SJCRH30 (cell line): ENCODE measurements at regions not wholly inside any gene's neighbourhood (a gene's known extent, or its start where the extent isn't known, plus 50 kb on each side); places are given as distances from the start of the nearest gene placed in this dataset.
"Not testable (repeated sequence)": the region's sequence is repeated elsewhere in the genome, so short reads cannot be mapped to it uniquely, and the experiment has no call there.

Experiments
- DNase-seq, 2 experiments: peaks; one replicate each; pipeline ENCODE4 v3.0.0-alpha.2; 2015 to 2020
- H3K27ac ChIP-seq: fragments of 250-450 bp; sonication (Bioruptor Pico); 2 replicates; pipeline ENCODE4 v1.5.1; 2020; ENCODE audit warnings: mild to moderate bottlenecking, moderate library complexity
- H3K27me3 ChIP-seq: fragments of 250-450 bp; sonication (Bioruptor Pico); 2 replicates; pipeline ENCODE4 v1.5.1; 2020; ENCODE audit warnings: mild to moderate bottlenecking, moderate library complexity
- H3K36me3 ChIP-seq: fragments of 250-450 bp; sonication (Bioruptor Pico); 2 replicates; pipeline ENCODE4 v1.5.1; 2020; ENCODE audit warnings: mild to moderate bottlenecking, moderate library complexity
- H3K4me1 ChIP-seq: fragments of 250-450 bp; sonication (Bioruptor Pico); 2 replicates; pipeline ENCODE4 v1.5.1; 2020; ENCODE audit warnings: mild to moderate bottlenecking, moderate library complexity
- H3K4me3 ChIP-seq: fragments of 250-450 bp; sonication (Bioruptor Pico); 2 replicates; pipeline ENCODE4 v1.5.1; 2020; ENCODE audit warnings: mild to moderate bottlenecking, moderate library complexity
- H3K9me3 ChIP-seq: fragments of 250-450 bp; sonication (Bioruptor Pico); replicated peaks from 2 replicates; pipeline ENCODE4 v1.5.1; 2020; ENCODE audit warnings: mild to moderate bottlenecking, moderate library complexity

GRCh38 chr4:158122501-158122900 lies 50.3 kb downstream of the GASK1B start:
- H3K27ac ChIP-seq, result no peak overlapping the region
- H3K9me3 ChIP-seq, result no peaks in the 10 kb centered on the region
- H3K4me1 ChIP-seq, result no peaks in the 10 kb centered on the region; the same call in 1 of the 2 replicates
- no peak overlapping the region for H3K4me3 ChIP-seq
- no peaks in the 10 kb centered on the region for H3K27me3 ChIP-seq
- no peaks in the 10 kb centered on the region for H3K36me3 ChIP-seq
- no peak for DNase-seq

DNA sequence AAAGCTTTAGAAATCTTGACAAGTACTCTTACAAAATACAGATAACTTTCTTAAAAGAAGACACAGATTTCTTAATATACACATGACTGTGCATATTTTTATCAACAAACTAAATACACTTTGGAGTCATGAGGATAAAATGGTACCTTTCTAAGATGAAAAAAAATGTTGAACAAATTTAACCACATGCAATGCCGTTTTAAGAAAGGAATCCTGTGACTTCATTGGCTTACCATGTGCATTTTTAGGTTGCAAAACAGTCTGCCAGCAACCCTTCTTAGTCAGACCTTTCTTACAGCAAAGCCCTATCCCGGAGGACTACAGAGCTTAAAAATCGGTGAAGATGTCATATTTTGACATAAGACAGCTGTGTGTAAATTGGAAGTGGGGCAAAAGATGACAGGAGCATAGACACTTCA lies 51.7 kb downstream of the GASK1B start:
- Histone ChIP-seq H3K27ac (peak overlapping the region; percentile 70), H3K4me1 (no peaks in the 10 kb centered on the region; the same call in 1 of the 2 replicates), H3K4me3 (peak overlapping the region; percentile 34), H3K27me3 (no peaks in the 10 kb centered on the region), H3K36me3 (no peaks in the 10 kb centered on the region), H3K9me3 (no peaks in the 10 kb centered on the region)
- peak; percentile 5 to 23 for DNase-seq

GRCh38 chr4:158120645-158121151 lies 52.1 kb downstream of the GASK1B start:
- H3K4me1 ChIP-seq, H3K27me3 ChIP-seq, H3K36me3 ChIP-seq, H3K9me3 ChIP-seq: not testable (repeated sequence)
- peak; percentile 2 to 37 for DNase-seq
- peak overlapping the region; percentile 70 for H3K27ac ChIP-seq
- H3K4me3 ChIP-seq, result peak overlapping the region; percentile 34

GRCh38 chr4:158112611-158113010 lies 60.2 kb downstream of the GASK1B start:
- Histone ChIP-seq H3K4me3 (no peak overlapping the region), H3K27me3 (no peaks in the 10 kb centered on the region), H3K36me3 (no peaks in the 10 kb centered on the region), H3K9me3 (no peaks in the 10 kb centered on the region), H3K4me1 (no peaks in the 10 kb centered on the region), H3K27ac (no peak overlapping the region)
- DNase-seq, result no peak

- H3K27me3 ChIP-seq, result no peaks in the 10 kb centered on the region
- no peaks in the 10 kb centered on the region for H3K36me3 ChIP-seq
- H3K4me1 ChIP-seq, result no peaks in the 10 kb centered on the region
- no peak overlapping the region for H3K27ac ChIP-seq
- no peaks in the 10 kb centered on the region for H3K9me3 ChIP-seq
- no peak for DNase-seq
- H3K4me3 ChIP-seq, result no peak overlapping the region
Observed at GRCh38 chr4:158111241-158111640, 61.6 kb downstream of the GASK1B start.

DNA sequence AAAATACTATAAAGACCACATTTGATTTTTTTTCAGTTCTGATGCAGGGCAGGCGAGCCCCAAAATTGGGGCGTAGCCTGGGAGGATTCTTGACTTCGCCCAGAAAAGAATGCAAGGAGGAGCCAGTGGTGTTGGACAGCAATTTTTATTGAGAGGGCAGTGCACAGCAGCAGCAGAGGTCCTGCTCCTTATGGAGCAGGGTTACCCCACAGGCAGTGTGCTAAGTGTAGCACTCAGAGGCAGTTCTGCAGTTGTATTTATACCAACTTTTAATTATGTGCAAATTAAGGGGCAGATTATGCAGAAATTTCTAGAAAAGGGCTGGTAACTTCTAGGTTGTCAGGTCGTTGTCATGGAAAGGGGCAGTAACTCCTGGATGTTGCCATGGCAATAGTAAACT lies 69.9 kb downstream of the GASK1B start:
- Histone ChIP-seq H3K27me3 (no peaks in the 10 kb centered on the region), H3K9me3 (no peaks in the 10 kb centered on the region), H3K27ac (no peak overlapping the region), H3K4me3 (no peak overlapping the region), H3K36me3 (no peaks in the 10 kb centered on the region), H3K4me1 (no peaks in the 10 kb centered on the region)
- no peak for DNase-seq

DNA sequence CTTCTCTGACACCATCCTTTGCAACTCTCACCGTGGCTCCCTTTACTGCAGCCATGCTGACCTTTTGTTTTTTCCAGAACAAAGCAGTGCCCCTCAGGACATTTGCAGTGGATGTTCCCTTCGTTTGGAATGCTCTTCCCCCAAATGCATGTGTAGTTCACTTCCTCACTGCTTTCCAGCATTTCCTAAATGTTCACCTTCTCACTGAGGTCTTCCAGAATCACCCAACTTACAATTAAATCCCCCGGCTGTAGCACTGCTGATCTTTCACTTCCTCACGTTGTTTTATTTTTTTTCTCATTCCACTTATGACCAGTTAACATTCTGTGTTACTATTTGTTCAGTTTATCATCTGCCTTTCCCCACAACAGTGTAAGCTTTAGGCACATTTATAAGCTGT lies 73.1 kb downstream of the GASK1B start:
- Histone ChIP-seq H3K4me3 (no peak overlapping the region), H3K27ac (no peak overlapping the region), H3K36me3 (no peaks in the 10 kb centered on the region), H3K4me1 (no peaks in the 10 kb centered on the region), H3K9me3 (no peaks in the 10 kb centered on the region), H3K27me3 (no peaks in the 10 kb centered on the region)
- DNase-seq, result no peak

- Histone ChIP-seq H3K27ac (no peak overlapping the region), H3K4me3 (no peak overlapping the region), H3K27me3 (no peaks in the 10 kb centered on the region), H3K4me1 (no peaks in the 10 kb centered on the region), H3K36me3 (no peaks in the 10 kb centered on the region), H3K9me3 (no peaks in the 10 kb centered on the region)
- no peak for DNase-seq
Observed at GRCh38 chr4:158098802-158099201, 74.0 kb downstream of the GASK1B start.

DNA sequence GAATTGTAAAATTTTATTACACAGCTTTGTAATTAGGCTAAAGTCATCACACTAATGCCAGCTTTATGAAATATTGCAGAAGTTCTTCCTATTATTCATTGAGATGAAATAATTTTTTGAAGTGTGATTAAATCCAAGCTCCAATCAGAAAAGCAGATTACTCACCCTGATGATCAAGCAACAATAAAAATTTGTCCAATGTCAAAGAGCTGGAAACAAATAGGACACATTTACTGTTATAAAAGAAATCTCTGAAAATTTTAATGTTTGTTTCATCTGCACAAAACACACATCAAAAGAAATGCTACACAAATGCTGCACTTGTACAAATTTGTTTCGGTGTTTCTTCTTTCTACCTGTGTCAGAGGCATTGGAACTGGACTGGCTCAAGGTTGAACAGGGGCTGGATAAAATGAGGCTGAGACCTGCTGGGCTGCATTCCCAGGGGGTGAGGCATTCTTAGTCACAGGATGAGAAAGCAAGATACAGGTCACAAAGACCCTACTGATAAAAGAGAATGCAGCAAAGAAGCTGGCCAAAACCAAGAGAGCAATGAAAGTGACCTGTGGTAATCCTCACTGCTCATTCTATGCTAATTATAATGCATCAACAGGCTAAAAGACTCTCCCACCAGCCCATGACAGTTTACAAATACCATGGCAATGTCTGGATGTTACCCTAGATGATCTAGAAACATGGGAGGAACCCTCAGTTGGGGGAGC lies 78.3 kb downstream of the GASK1B start:
- Histone ChIP-seq H3K36me3 (no peaks in the 10 kb centered on the region), H3K9me3 (no peaks in the 10 kb centered on the region), H3K27ac (no peak overlapping the region), H3K27me3 (no peaks in the 10 kb centered on the region), H3K4me3 (no peak overlapping the region), H3K4me1 (no peaks in the 10 kb centered on the region)
- DNase-seq, result no peak

DNA sequence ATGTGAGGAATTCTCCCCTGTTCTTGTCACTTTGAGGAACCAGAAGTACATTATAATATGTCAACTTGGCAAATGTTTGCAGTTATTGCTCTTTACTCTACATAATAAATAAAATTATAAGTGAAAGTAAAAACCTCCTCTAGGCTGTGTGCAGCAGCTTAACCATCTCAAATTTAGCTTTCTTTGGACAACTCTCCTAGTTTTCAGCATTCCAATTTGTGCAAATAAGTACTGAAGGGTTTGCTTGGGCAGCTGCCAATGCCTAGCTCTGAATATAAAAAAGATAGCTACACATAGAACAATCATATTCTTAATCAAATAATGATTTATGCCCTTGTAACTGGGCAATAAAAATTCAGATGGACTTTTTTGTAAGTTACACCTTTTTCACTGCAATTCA lies 82.5 kb downstream of the GASK1B start:
- Histone ChIP-seq H3K27me3 (no peaks in the 10 kb centered on the region), H3K4me3 (no peak overlapping the region), H3K27ac (no peak overlapping the region), H3K9me3 (no peaks in the 10 kb centered on the region), H3K36me3 (no peaks in the 10 kb centered on the region), H3K4me1 (no peaks in the 10 kb centered on the region)
- no peak for DNase-seq

DNA sequence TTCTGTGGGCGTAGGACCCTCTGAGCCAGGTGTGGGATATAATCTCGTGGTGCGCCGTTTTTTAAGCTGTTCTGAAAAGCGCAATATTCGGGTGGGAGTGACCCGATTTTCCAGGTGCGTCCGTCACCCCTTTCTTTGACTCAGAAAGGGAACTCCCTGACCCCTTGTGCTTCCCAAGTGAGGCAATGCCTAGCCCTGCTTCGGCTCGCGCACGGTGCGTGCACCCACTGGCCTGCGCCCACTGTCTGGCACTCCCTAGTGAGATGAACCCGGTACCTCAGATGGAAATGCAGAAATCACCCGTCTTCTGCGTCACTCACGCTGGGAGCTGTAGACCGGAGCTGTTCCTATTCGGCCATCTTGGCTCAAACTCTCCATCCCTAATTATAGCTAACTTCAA lies 82.9 kb downstream of the GASK1B start:
- not testable (repeated sequence) for H3K27ac ChIP-seq, H3K27me3 ChIP-seq, H3K4me3 ChIP-seq, H3K4me1 ChIP-seq, H3K9me3 ChIP-seq, DNase-seq, H3K36me3 ChIP-seq

GRCh38 chr4:158080354-158080753 lies 92.5 kb downstream of the GASK1B start:
- Histone ChIP-seq H3K4me1 (no peaks in the 10 kb centered on the region), H3K4me3 (no peak overlapping the region), H3K9me3 (no peaks in the 10 kb centered on the region), H3K27me3 (no peaks in the 10 kb centered on the region), H3K27ac (no peak overlapping the region), H3K36me3 (no peaks in the 10 kb centered on the region)
- DNase-seq, result no peak

GRCh38 chr4:158079661-158080060 lies 93.2 kb downstream of the GASK1B start:
- no peaks in the 10 kb centered on the region for H3K9me3 ChIP-seq
- no peak overlapping the region for H3K4me3 ChIP-seq
- peak in 1 of 2 experiments; percentile 10 for DNase-seq
- no peaks in the 10 kb centered on the region for H3K27me3 ChIP-seq
- H3K36me3 ChIP-seq, result no peaks in the 10 kb centered on the region
- H3K4me1 ChIP-seq, result no peaks in the 10 kb centered on the region
- no peak overlapping the region for H3K27ac ChIP-seq

- Histone ChIP-seq H3K4me3 (no peak overlapping the region), H3K9me3 (no peaks in the 10 kb centered on the region), H3K27me3 (no peaks in the 10 kb centered on the region), H3K27ac (no peak overlapping the region), H3K36me3 (no peaks in the 10 kb centered on the region), H3K4me1 (no peaks in the 10 kb centered on the region)
- DNase-seq, result no peak
Observed at GRCh38 chr4:158077835-158078234, 95.0 kb downstream of the GASK1B start.

DNA sequence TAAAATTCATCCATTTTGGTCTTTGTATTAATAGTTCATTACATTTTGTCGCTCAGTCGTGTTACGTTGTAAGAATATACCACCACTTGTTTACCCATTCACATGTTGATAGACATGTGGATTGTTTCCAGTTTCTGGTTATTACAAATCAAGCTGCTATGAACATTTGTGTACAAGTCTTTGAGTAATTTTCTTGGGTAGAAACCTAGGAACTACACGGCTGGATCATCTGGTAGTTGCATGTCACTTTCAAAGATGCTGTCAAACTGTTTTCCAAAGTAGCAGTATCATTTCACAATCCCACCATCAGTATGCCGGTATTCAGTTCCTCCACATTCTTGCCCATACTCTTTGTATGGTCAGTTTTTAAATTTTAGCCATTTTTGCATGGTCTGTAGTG lies 98.0 kb downstream of the GASK1B start:
- Histone ChIP-seq H3K36me3 (no peaks in the 10 kb centered on the region), H3K27me3 (no peaks in the 10 kb centered on the region), H3K9me3 (no peaks in the 10 kb centered on the region), H3K4me1 (no peaks in the 10 kb centered on the region), H3K27ac (no peak overlapping the region), H3K4me3 (no peak overlapping the region)
- DNase-seq, result no peak

DNA sequence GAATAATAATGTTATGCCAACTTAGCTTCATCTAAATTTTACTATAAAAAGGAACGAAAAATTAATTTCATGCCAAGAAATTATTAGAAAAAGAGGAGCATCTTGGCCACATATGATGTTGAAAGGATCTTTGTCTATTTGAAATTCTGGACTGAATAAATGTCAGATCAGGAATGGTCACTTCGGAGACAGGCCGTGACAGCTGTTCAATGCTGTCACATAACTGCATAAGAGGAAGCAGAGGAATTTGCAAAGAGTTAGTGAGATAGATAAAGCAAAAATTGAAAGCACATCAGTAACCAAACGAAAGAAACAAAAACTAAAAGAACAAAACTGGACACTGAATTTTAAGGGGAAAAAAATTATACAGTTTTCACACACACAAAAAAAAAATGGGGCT lies 100.9 kb downstream of the GASK1B start:
- H3K27me3 ChIP-seq, result no peaks in the 10 kb centered on the region
- no peaks in the 10 kb centered on the region for H3K4me1 ChIP-seq
- H3K4me3 ChIP-seq, result no peak overlapping the region
- peak; percentile 11 to 45 for DNase-seq
- no peak overlapping the region for H3K27ac ChIP-seq
- no peaks in the 10 kb centered on the region for H3K36me3 ChIP-seq
- no peaks in the 10 kb centered on the region for H3K9me3 ChIP-seq
